DMS 273 (cell line): ENCODE measurements at regions not wholly inside any gene's neighbourhood (a gene's known extent, or its start where the extent isn't known, plus 50 kb on each side); places are given as distances from the start of the nearest gene placed in this dataset.
"Not testable (repeated sequence)": the region's sequence is repeated elsewhere in the genome, so short reads cannot be mapped to it uniquely, and the experiment has no call there.

Source experiments
- DNase-seq: peaks from one replicate; lab custom pipeline; 2025; ENCODE audit not compliant: unreplicated experiment; lab: John Stamatoyannopoulos, UW

- DNase-seq: no peak
Measured at GRCh38 chr10:109215291-109216075, 707.8 kb downstream of the XPNPEP1 start.

GRCh38 chr10:109214891-109215290, 708.4 kb downstream of the XPNPEP1 start:
- not testable (repeated sequence) for DNase-seq

DNA sequence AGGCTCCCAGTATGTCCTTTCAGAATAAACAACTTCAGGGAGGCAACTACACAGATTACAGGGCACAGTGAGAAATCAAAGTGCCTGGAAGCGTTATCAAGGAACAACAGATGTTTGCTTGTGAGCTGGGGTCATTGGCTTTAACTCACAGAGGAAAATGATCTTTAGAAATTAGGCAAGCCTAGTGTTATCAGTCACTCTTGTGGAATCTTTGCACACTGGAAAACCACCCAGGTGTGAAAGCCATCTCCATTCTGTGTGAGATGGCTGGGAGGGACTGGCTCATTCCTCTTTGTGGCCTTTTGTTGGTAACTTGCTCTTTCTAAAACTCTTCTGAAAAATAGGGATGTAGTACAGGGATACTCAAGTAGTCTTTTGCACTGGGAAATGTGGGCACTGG, 716.0 kb downstream of the XPNPEP1 start:
- DNase-seq: no peak

GRCh38 chr10:109205929-109206585, 717.3 kb downstream of the XPNPEP1 start:
- no peak for DNase-seq

DNA sequence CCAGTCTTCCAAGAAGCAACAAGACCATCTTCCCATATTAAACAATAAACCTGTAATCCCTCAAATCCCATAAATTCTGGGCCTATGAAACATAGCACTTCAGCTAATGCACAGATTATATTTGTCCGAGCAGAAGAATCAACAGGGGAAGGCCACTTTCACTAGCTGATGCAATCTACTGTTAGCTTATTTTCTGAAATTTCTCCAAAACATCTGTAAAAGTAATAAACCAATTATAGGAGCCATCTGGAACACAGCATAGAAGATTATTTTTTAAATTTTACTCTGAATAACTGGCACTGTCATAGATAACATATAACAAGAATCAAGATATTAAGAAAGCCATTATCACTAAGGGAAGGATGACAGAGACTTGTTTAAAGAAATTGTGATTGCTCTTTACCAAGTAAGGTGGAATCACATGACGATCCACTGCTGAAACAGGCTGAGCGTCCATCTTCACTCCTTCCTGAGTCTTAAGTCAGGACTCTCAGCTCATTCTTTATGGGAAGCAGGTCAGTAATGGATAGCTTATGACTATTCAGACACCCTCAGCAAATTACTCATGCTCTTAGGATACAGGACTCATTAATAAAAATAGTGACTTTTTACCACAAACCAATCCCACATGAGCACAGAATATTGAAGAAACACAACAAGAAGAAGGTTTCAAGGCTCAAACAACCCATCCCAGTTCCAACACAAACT, 719.5 kb downstream of the XPNPEP1 start:
- DNase-seq: no peak

- DNase-seq: peak; percentile 4
Measured at GRCh38 chr10:109202111-109202510, 721.2 kb downstream of the XPNPEP1 start.

GRCh38 chr10:109200646-109201045, 722.7 kb downstream of the XPNPEP1 start:
- no peak for DNase-seq

DNA sequence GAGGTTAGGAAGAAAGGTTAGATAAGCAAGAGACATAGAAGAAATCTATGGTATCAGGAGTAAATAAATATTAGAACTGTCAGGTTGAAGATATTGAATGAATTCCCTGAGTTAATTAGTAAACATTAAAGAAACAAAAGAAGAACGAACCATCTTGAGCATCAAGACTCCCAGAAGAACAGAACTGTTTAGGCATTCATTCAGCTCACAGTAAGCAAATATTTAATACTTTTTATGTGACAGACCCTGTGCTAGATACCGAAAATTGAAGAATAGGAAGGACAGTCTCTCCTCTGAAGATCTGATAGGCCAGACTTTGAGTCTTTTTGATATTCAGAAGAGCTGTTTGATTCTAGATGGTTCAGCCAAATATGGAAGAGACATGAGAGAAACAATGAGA, 731.5 kb downstream of the XPNPEP1 start:
- no peak for DNase-seq

DNA sequence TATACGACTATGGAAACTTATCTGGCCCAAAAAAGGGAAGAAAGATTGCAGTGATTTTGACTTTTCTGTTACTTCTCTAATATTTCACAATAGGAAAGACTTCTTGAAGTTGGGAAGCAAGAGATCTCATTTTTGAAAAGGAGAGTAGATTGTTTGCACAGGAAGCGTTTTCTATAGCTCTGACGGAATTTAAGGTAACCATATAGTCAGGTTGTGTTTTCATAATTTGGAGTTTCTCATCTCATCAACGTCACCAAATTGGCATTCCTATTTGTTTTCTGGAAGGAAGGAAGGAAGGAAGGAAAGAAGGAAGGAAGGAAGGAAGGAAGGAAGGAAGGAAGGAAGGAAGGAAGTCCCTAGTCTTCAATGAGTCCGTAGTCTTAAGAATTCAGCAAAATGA, 732.0 kb downstream of the XPNPEP1 start:
- no peak for DNase-seq

DNA sequence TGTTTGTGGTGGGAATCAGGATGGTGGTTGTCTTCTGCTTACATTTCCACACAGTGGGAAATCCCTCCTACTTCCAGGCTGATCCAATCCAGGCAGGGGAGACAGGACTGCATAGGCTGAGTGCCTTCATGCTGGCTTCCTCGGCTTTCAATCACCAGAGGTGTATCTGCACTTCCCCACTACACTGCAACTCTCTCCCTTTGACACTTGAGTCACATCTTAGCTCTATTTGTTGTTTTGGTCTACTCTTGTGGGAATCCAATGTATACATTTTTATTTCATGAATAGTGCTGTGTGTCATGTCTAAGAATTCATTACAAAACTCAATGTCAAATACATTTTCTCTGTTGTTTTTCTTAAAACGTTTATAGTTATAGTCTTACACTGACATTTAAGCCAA, 735.6 kb downstream of the XPNPEP1 start:
- DNase-seq: no peak

DNA sequence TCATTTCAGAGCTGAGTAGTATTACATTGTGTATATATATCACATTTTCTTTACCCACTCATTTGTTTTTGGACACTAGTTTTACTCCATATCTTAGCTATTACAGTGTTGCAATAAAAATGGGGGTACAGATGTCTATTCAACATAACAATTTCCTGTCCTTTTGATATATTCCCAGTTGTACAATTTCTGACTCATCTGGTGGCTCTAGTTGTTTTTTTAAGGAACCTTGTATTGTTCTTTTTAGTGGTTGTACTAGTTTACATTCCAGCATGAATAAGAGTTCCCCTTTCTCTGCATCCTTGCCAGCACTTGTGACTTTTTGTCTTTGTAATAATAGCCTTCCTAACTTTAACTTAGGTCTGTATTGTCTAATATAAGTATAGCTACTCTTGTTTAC, 739.9 kb downstream of the XPNPEP1 start:
- no peak for DNase-seq

- DNase-seq: peak; percentile 27
Measured at GRCh38 chr10:109178591-109178990, 744.7 kb downstream of the XPNPEP1 start.

DNA sequence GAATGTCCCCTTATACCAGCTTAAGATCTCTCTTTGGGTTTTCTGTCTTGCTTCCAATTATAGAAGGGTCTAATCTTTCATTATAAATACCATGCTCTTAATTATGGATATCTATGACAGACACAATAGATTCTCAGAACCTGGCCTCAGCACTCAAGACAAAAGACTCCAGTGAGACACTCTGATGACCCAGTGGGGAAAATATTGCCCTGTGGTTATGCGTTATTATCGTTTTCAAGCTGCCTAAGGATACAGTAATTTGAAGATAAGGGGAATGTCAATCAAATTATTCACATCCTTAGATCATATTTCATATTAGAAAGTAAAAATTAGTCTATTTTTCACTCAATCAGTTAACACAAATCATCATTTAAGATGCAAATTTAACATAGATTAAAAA, 748.8 kb downstream of the XPNPEP1 start:
- DNase-seq: no peak

GRCh38 chr10:109173937-109174336, 749.4 kb downstream of the XPNPEP1 start:
- no peak for DNase-seq

DNA sequence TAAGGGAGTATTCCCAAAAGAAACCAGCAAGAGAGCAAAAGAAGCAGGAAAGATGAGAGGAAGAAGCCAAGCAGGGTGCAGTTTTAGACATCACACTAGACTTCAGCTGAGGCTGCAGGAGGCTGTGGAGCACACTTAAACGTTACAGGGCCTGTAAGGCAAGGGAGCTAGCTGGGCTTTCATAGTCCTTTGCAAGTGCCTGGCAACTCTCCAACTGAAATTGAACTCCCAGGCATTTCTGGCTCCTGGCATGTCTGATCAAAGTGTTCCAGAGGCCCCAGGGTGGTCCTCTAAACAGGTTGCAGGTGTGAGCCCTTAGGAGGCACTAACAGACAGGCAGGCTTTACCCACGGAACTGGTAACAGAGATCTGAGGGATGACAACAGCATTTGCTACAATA, 750.2 kb downstream of the XPNPEP1 start:
- peak; percentile 3 for DNase-seq

DNA sequence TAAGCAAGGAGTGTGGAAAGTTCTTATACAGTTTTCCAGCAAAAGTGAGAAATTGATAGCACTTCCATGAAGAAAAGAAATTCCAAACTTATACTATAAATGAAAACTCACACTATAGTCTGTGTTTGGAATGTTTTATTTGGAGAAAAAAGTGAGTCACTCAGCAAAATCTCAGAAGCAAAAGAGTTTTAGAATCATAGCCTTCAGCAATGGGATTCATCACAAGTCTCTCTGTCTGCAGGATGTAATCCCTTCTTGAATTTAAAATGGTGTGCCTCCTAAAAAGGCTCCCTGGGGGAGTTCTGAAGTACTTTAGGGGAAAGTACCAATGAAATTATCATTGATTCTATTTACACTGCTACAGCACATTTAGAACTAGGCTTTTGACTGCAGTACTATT, 756.4 kb downstream of the XPNPEP1 start:
- no peak for DNase-seq

DNA sequence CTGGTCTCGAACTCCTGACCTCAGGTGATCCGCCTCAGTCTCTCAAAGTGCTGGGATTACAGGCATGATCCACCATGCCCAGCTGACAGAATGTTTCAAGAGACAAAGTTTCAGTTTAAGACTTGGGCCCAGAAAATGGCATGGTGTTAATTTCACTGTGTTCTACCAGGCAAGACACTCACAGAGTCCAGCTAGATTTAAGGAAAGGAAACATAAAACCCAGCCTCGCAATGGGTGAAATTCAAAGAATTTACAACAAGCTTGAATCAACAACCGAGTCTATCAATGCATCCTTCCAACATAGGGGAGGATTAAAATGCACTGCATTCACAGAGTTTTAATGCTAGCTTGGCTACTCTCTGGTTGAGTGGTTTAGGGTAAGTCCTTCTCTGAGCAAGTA, 764.0 kb downstream of the XPNPEP1 start:
- DNase-seq: no peak

DNA sequence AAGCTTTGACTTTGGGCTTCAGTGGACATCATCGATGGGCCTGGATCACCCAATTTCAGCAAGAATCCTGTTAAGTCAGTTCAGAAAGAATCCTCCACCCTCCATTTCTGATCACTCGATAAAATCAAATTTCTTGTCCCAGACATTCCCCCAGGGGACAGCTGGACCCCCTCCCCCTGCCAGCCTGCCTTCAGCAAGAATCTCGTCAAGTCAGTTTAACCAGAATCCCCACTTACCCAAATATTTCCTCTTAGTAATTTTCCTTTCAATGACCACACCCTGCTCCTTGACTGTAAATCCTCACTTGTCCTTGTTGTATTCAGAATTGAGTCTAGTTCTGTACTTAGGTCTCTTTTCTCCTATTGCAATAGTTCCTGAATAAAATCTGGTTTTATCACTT, 766.9 kb downstream of the XPNPEP1 start:
- DNase-seq: no peak

GRCh38 chr10:109149666-109150350, 773.5 kb downstream of the XPNPEP1 start:
- no peak for DNase-seq

DNA sequence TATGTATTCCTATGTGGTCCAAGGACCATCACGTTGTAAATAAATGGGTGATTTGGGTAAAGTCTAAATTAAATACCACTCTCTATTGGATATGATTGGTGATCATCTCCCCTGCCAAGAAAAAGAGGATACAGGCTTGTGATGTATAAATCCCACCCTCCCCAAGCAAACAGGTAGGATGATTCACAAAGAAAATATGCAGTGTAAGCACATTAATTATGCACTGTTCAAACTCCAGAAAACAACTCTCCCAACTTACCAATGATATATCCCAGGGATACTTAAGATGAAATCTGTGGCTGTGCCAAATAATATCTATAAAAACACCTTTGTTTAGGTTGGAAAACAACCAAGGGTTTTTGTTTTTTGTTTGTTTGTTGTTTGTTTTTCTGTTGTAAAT, 795.9 kb downstream of the XPNPEP1 start:
- DNase-seq: no peak

GRCh38 chr10:109126541-109126940, 796.8 kb downstream of the XPNPEP1 start:
- DNase-seq: peak; percentile 0
